ENCODE measurements at regions not wholly inside any gene's neighbourhood (a gene's known extent, or its start where the extent isn't known, plus 50 kb on each side); places are given as distances from the start of the nearest gene placed in this dataset.

- Histone ChIP-seq H3K4me3 (ENCODE audit: insufficient read depth in 1 of 2, low read depth in 1 of 2, low read length in 2 of 2) (no peak overlapping the region), H2BK12ac (ENCODE audit: low read length in 2 of 2) (no peak overlapping the region), H3K27me3 (ENCODE audit: control insufficient read depth in 1 of 2, insufficient read depth in 1 of 2, low read length in 2 of 2) (no peaks in the 10 kb centered on the region), H2BK120ac (ENCODE audit: low read depth, low read length) (no peak overlapping the region), H2BK15ac (ENCODE audit: low read depth, poor library complexity, severe bottlenecking) (no peak overlapping the region), H3K4me2 (ENCODE audit: low read length, poor library complexity, severe bottlenecking) (no peak overlapping the region), H3K4ac (ENCODE audit: low read depth in 1 of 2, low read length in 2 of 2) (no peak overlapping the region), H2AFZ (ENCODE audit: low read depth, low read length) (no peak overlapping the region), H3K9ac (ENCODE audit: low read length) (peak overlapping the region; percentile 16), H3K9me3 (ENCODE audit: control insufficient read depth, low read length) (no peaks in the 10 kb centered on the region), H3K27ac (ENCODE audit: low read length, poor library complexity, severe bottlenecking) (no peak overlapping the region), H3K18ac (ENCODE audit: low read depth in 1 of 2, low read length in 2 of 2) (no peak overlapping the region), H4K8ac (ENCODE audit: low read length) (no peak overlapping the region), H2AK5ac (ENCODE audit: low read length, severe bottlenecking) (no peak overlapping the region), H3K4me1 (ENCODE audit: control insufficient read depth, insufficient read depth, low read depth, low read length) (no peaks in the 10 kb centered on the region), H3K14ac (ENCODE audit: low read length in 2 of 2) (no peak overlapping the region), H3K23ac (ENCODE audit: low read length in 2 of 2) (no peak overlapping the region), H3K36me3 (ENCODE audit: control insufficient read depth in 1 of 2, insufficient read depth in 2 of 2, low read depth in 1 of 2, low read length in 2 of 2) (no peaks in the 10 kb centered on the region), H3K79me1 (replicated peaks; ENCODE audit: low read length, poor library complexity, severe bottlenecking) (no peaks in the 10 kb centered on the region), H2BK5ac (ENCODE audit: low read depth, low read length, poor library complexity, severe bottlenecking) (no peak overlapping the region), H4K91ac (ENCODE audit: low read length) (no peak overlapping the region)
- 80% methylated on average over 4 of the region's 4 CpGs for WGBS
- no peak for DNase-seq
Measured at GRCh38 chr3:180274536-180274935, 237.8 kb upstream of the PEX5L start.

GRCh38 chr3:180275176-180275575 is 238.4 kb upstream of the PEX5L start:
- no peak overlapping the region for H4K91ac ChIP-seq (ENCODE audit: low read length)
- no peak overlapping the region for H2BK120ac ChIP-seq (ENCODE audit: low read depth, low read length)
- no peak overlapping the region for H4K8ac ChIP-seq (ENCODE audit: low read length)
- H3K27me3 ChIP-seq (ENCODE audit: control insufficient read depth in 1 of 2, insufficient read depth in 1 of 2, low read length in 2 of 2): no peaks in the 10 kb centered on the region
- H3K79me1 ChIP-seq (replicated peaks; ENCODE audit: low read length, poor library complexity, severe bottlenecking): no peaks in the 10 kb centered on the region
- no peak overlapping the region for H3K23ac ChIP-seq (ENCODE audit: low read length in 2 of 2)
- H2AK5ac ChIP-seq (ENCODE audit: low read length, severe bottlenecking): no peak overlapping the region
- H3K4me1 ChIP-seq (ENCODE audit: control insufficient read depth, insufficient read depth, low read depth, low read length): no peaks in the 10 kb centered on the region
- H2AFZ ChIP-seq (ENCODE audit: low read depth, low read length): no peak overlapping the region
- no peak overlapping the region for H3K14ac ChIP-seq (ENCODE audit: low read length in 2 of 2)
- WGBS: 60% methylated on average over 1 of the region's 2 CpGs
- no peak overlapping the region for H2BK15ac ChIP-seq (ENCODE audit: low read depth, poor library complexity, severe bottlenecking)
- H3K9ac ChIP-seq (ENCODE audit: low read length): peak overlapping the region; percentile 16
- no peaks in the 10 kb centered on the region for H3K9me3 ChIP-seq (ENCODE audit: control insufficient read depth, low read length)
- H3K27ac ChIP-seq (ENCODE audit: low read length, poor library complexity, severe bottlenecking): no peak overlapping the region
- H3K36me3 ChIP-seq (ENCODE audit: control insufficient read depth in 1 of 2, insufficient read depth in 2 of 2, low read depth in 1 of 2, low read length in 2 of 2): no peaks in the 10 kb centered on the region
- no peak overlapping the region for H3K18ac ChIP-seq (ENCODE audit: low read depth in 1 of 2, low read length in 2 of 2)
- DNase-seq: no peak
- H2BK12ac ChIP-seq (ENCODE audit: low read length in 2 of 2): no peak overlapping the region
- H2BK5ac ChIP-seq (ENCODE audit: low read depth, low read length, poor library complexity, severe bottlenecking): no peak overlapping the region
- no peak overlapping the region for H3K4me2 ChIP-seq (ENCODE audit: low read length, poor library complexity, severe bottlenecking)
- no peak overlapping the region for H3K4me3 ChIP-seq (ENCODE audit: insufficient read depth in 1 of 2, low read depth in 1 of 2, low read length in 2 of 2)
- H3K4ac ChIP-seq (ENCODE audit: low read depth in 1 of 2, low read length in 2 of 2): no peak overlapping the region

- DNase-seq: no peak
Measured at GRCh38 chr3:180277041-180277440, 240.3 kb upstream of the PEX5L start.

DNA sequence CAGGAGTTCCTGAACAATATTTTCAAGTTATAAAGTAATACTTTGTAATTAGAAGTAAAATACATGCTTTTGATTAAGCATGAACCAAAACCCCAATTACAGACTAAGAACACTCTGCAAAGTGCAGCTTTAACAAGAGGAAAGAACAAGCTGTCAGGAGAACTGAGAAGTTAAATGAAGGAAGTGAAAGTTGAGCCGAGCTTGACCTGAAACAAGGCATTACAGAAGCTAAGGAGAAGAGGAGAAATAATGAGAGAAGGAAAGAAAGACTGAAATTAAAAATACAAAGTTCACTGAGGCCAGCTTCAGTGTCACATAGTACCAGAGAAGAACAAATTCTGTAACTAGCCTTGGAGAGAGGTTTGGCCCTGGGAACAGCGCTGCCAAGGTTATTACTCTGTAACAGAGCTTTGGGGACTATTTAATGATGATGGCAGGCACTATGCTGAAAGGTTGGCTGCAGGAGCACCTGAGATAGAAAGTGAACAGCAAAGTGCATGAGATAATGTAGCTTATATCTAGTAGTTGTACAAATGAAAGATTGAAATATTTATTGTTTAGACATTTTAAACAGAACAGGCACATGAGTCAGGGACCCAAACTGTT is 241.9 kb upstream of the PEX5L start:
- Histone ChIP-seq H3K4me3 (ENCODE audit: insufficient read depth in 1 of 2, low read depth in 1 of 2, low read length in 2 of 2) (no peak overlapping the region), H2AK5ac (ENCODE audit: low read length, severe bottlenecking) (no peak overlapping the region), H3K79me1 (replicated peaks; ENCODE audit: low read length, poor library complexity, severe bottlenecking) (no peaks in the 10 kb centered on the region), H2BK120ac (ENCODE audit: low read depth, low read length) (no peak overlapping the region), H4K8ac (ENCODE audit: low read length) (no peak overlapping the region), H3K9me3 (ENCODE audit: control insufficient read depth, low read length) (no peaks in the 10 kb centered on the region), H3K18ac (ENCODE audit: low read depth in 1 of 2, low read length in 2 of 2) (no peak overlapping the region), H3K4me2 (ENCODE audit: low read length, poor library complexity, severe bottlenecking) (no peak overlapping the region), H2BK15ac (ENCODE audit: low read depth, poor library complexity, severe bottlenecking) (no peak overlapping the region), H3K4me1 (ENCODE audit: control insufficient read depth, insufficient read depth, low read depth, low read length) (no peaks in the 10 kb centered on the region), H3K27me3 (ENCODE audit: control insufficient read depth in 1 of 2, insufficient read depth in 1 of 2, low read length in 2 of 2) (no peaks in the 10 kb centered on the region), H3K36me3 (ENCODE audit: control insufficient read depth in 1 of 2, insufficient read depth in 2 of 2, low read depth in 1 of 2, low read length in 2 of 2) (no peaks in the 10 kb centered on the region), H4K91ac (ENCODE audit: low read length) (no peak overlapping the region), H2AFZ (ENCODE audit: low read depth, low read length) (no peak overlapping the region), H2BK12ac (ENCODE audit: low read length in 2 of 2) (no peak overlapping the region), H3K27ac (ENCODE audit: low read length, poor library complexity, severe bottlenecking) (no peak overlapping the region), H3K9ac (ENCODE audit: low read length) (no peak overlapping the region), H2BK5ac (ENCODE audit: low read depth, low read length, poor library complexity, severe bottlenecking) (no peak overlapping the region), H3K14ac (ENCODE audit: low read length in 2 of 2) (no peak overlapping the region), H3K4ac (ENCODE audit: low read depth in 1 of 2, low read length in 2 of 2) (no peak overlapping the region), H3K23ac (ENCODE audit: low read length in 2 of 2) (no peak overlapping the region)
- 47% methylated on average over 2 of the region's 2 CpGs for WGBS
- DNase-seq: no peak

More at GRCh38 chr3:180277041-180277440, 240.3 kb upstream of the PEX5L start:
- H3K36me3 ChIP-seq (ENCODE audit: control insufficient read depth in 1 of 2, insufficient read depth in 2 of 2, low read depth in 1 of 2, low read length in 2 of 2): no peaks in the 10 kb centered on the region
- H3K4me1 ChIP-seq (ENCODE audit: control insufficient read depth, insufficient read depth, low read depth, low read length): no peaks in the 10 kb centered on the region
- no peak overlapping the region for H4K91ac ChIP-seq (ENCODE audit: low read length)
- H2BK15ac ChIP-seq (ENCODE audit: low read depth, poor library complexity, severe bottlenecking): no peak overlapping the region
- H3K18ac ChIP-seq (ENCODE audit: low read depth in 1 of 2, low read length in 2 of 2): no peak overlapping the region
- H3K23ac ChIP-seq (ENCODE audit: low read length in 2 of 2): no peak overlapping the region
- no peak overlapping the region for H2AK5ac ChIP-seq (ENCODE audit: low read length, severe bottlenecking)
- no peak overlapping the region for H2AFZ ChIP-seq (ENCODE audit: low read depth, low read length)
- no peaks in the 10 kb centered on the region for H3K9me3 ChIP-seq (ENCODE audit: control insufficient read depth, low read length)
- H2BK5ac ChIP-seq (ENCODE audit: low read depth, low read length, poor library complexity, severe bottlenecking): no peak overlapping the region
- 64% methylated on average over 2 of the region's 2 CpGs for WGBS
- no peak overlapping the region for H3K27ac ChIP-seq (ENCODE audit: low read length, poor library complexity, severe bottlenecking)
- H3K79me1 ChIP-seq (replicated peaks; ENCODE audit: low read length, poor library complexity, severe bottlenecking): no peaks in the 10 kb centered on the region
- H3K9ac ChIP-seq (ENCODE audit: low read length): peak overlapping the region; percentile 47
- no peak overlapping the region for H3K4me2 ChIP-seq (ENCODE audit: low read length, poor library complexity, severe bottlenecking)
- H4K8ac ChIP-seq (ENCODE audit: low read length): no peak overlapping the region
- no peaks in the 10 kb centered on the region for H3K27me3 ChIP-seq (ENCODE audit: control insufficient read depth in 1 of 2, insufficient read depth in 1 of 2, low read length in 2 of 2)
- no peak overlapping the region for H3K4ac ChIP-seq (ENCODE audit: low read depth in 1 of 2, low read length in 2 of 2)
- no peak overlapping the region for H3K4me3 ChIP-seq (ENCODE audit: insufficient read depth in 1 of 2, low read depth in 1 of 2, low read length in 2 of 2)
- no peak overlapping the region for H2BK120ac ChIP-seq (ENCODE audit: low read depth, low read length)
- no peak overlapping the region for H3K14ac ChIP-seq (ENCODE audit: low read length in 2 of 2)
- H2BK12ac ChIP-seq (ENCODE audit: low read length in 2 of 2): no peak overlapping the region
